Activated CD8-positive, alpha-beta T cell treated with anti-CD3 and anti-CD28 coated beads for 36 hours (primary cell): ENCODE measurements at regions not wholly inside any gene's neighbourhood (a gene's known extent, or its start where the extent isn't known, plus 50 kb on each side); places are given as distances from the start of the nearest gene placed in this dataset.

Source experiments
- ATAC-seq: fragments of 200-7000 bp; cut with Tn5 transposase; one replicate; pipeline ENCODE4 v1.10.0; 2021; ENCODE audit warnings: mild to moderate bottlenecking, moderate library complexity
- CTCF ChIA-PET: fragments of 350-600 bp; sonication (Branson Sonifier 250); formaldehyde crosslinking; loops from one replicate; lab custom pipeline; 2021; ENCODE audit warnings: antibody characterized with exemption; lab: Charles Lee
- POLR2A ChIA-PET: fragments of 350-600 bp; sonication (Branson Sonifier 250); formaldehyde crosslinking; loops from one replicate; lab custom pipeline; 2021; ENCODE audit warnings: antibody characterized with exemption; lab: Charles Lee
- DNase-seq: peaks from one replicate; pipeline ENCODE4 v3.0.0-alpha.2; 2020
- H3K27ac Mint-ChIP-seq: one replicate; pipeline ENCODE4 v1.8.0; 2021; ENCODE audit warnings: mild to moderate bottlenecking, mixed read lengths
- H3K27me3 Mint-ChIP-seq: one replicate; pipeline ENCODE4 v1.8.0; 2021; ENCODE audit warnings: mixed read lengths
- H3K36me3 Mint-ChIP-seq: one replicate; pipeline ENCODE4 v1.8.0; 2021; ENCODE audit warnings: low read depth, mixed read lengths
- H3K4me1 Mint-ChIP-seq: one replicate; pipeline ENCODE4 v1.8.0; 2021; ENCODE audit warnings: low read depth, mixed read lengths
- H3K4me3 Mint-ChIP-seq: one replicate; pipeline ENCODE4 v1.8.0; 2021; ENCODE audit warnings: mild to moderate bottlenecking, moderate library complexity, mixed read lengths
- H3K9me3 Mint-ChIP-seq: one replicate; pipeline ENCODE4 v1.8.0; 2021; ENCODE audit warnings: mixed read lengths
- intact Hi-C: fragments of 100-400 bp; cut with micrococcal nuclease; formaldehyde crosslinking; loops from one replicate; pipeline ENCODE4 v1.10.0; 2022
- TF ChIP-seq, protein P1 (sequence below): fragments of 200-600 bp; IDR thresholded peaks from one replicate; pipeline ENCODE4 v1.8.0; 2022; ENCODE audit warnings: antibody characterized with exemption, mild to moderate bottlenecking

DNA sequence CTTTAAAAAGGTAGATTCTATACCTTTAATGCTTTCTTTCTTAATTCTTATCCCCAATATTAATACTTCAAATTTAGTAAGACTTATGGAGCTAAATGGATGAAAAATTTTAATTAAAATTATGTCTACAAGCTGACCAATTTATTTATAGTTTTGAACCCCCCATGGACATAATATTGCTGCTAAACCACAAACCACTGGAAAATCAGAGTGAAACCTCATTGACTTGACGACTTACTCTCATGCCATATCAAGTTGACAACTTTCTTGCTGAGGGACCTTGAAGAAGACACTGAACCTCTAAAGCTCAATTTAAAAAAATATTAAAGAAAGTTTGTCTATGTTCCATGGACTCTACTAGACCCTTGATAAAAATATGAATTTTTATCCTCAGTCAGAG, 653.7 kb downstream of the TLE1 start:
- ChIA-PET POLR2A (no interaction called here), CTCF (no interaction called here)
- intact Hi-C loops: no loop called here
- DNase-seq: no peak
- Mint-ChIP-seq H3K36me3 (no peaks in the 10 kb centered on the region), H3K4me3 (no peak overlapping the region), H3K9me3 (no peaks in the 10 kb centered on the region), H3K27ac (no peak overlapping the region), H3K27me3 (no peaks in the 10 kb centered on the region), H3K4me1 (no peaks in the 10 kb centered on the region)
- ATAC-seq: no peak
- TF ChIP-seq, protein P1, sequence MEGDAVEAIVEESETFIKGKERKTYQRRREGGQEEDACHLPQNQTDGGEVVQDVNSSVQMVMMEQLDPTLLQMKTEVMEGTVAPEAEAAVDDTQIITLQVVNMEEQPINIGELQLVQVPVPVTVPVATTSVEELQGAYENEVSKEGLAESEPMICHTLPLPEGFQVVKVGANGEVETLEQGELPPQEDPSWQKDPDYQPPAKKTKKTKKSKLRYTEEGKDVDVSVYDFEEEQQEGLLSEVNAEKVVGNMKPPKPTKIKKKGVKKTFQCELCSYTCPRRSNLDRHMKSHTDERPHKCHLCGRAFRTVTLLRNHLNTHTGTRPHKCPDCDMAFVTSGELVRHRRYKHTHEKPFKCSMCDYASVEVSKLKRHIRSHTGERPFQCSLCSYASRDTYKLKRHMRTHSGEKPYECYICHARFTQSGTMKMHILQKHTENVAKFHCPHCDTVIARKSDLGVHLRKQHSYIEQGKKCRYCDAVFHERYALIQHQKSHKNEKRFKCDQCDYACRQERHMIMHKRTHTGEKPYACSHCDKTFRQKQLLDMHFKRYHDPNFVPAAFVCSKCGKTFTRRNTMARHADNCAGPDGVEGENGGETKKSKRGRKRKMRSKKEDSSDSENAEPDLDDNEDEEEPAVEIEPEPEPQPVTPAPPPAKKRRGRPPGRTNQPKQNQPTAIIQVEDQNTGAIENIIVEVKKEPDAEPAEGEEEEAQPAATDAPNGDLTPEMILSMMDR: no peak

DNA sequence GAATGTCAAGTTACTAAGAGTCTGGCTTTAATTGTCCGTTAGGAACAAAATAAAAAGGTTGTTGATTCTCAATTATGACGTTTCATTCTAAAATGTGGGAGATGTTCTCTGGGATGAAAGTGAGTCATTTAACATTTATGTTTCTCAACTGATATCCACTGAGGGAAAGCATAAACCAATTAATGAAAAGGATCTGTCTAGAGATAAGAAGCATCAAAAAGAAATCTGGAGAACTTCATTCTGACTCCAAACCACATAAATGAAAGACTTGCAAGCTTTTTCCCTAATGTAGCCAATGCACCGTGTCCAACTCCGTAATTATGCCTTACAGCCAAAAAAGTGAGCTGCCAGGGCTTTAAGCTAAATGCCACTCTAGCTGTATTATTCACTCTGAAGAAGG, 654.2 kb downstream of the TLE1 start:
- no peaks in the 10 kb centered on the region for H3K9me3 Mint-ChIP-seq

DNA sequence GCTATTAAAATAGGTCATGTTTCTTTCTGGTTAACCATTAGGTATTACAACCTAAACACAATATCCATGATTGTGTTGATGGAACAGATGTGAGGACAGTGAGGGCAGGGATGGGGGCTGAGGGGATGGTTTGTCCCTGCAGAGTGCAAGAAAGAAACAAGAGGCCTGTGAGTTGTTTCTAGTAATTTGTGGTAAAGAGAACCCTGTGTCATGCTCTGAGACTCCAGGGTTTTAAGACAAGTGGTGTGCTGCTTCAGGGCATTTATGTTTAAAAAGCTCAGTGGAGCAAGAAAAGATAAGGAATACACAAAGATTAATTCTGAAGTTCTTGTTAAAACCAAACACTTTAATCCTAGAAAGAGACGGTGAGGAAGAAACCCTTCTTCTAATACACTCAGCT, 656.5 kb downstream of the TLE1 start:
- no peaks in the 10 kb centered on the region for H3K36me3 Mint-ChIP-seq
- TF ChIP-seq, protein P1: no peak
- ATAC-seq (no peak), DNase-seq (no peak)
- CTCF ChIA-PET: no interaction called here
- H3K27me3 Mint-ChIP-seq: no peaks in the 10 kb centered on the region
- H3K9me3 Mint-ChIP-seq: no peaks in the 10 kb centered on the region
- POLR2A ChIA-PET: no interaction called here
- no peak overlapping the region for H3K27ac Mint-ChIP-seq
- intact Hi-C loops: no loop called here
- no peaks in the 10 kb centered on the region for H3K4me1 Mint-ChIP-seq
- no peak overlapping the region for H3K4me3 Mint-ChIP-seq

More for the DNA sequence above, 654.2 kb downstream of the TLE1 start:
- no peak overlapping the region for H3K27ac Mint-ChIP-seq
- intact Hi-C loops: no loop called here
- no peaks in the 10 kb centered on the region for H3K36me3 Mint-ChIP-seq
- no peak for ATAC-seq
- no peaks in the 10 kb centered on the region for H3K4me1 Mint-ChIP-seq
- ChIA-PET CTCF (no interaction called here), POLR2A (no interaction called here)
- H3K27me3 Mint-ChIP-seq: no peaks in the 10 kb centered on the region
- TF ChIP-seq, protein P1: no peak
- no peak overlapping the region for H3K4me3 Mint-ChIP-seq
- no peak for DNase-seq

DNA sequence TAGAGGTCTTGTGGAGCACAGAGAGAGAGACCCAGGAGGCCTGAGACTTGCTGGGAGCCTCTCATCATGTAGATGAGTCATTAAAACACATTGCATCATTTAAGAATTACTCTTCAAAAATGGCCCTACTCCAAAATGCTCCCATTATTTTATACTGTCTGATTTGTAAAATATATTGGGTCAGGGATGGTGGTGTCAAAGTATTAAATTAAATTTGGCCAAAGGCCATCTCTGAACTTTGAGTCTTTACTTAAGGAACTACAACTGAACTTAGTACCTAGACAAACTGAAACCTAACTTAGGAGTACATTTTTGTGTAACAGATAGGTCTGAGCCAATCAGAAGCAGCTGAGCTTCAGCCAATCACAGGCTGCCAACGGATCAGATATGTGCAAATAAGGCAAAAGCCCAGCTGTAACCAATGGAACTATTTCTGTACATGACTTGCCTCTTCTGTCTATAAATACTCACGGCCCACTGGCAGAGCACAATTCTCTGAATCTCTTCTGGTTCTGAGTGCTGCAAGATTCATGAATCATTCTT, 657.2 kb downstream of the TLE1 start:
- H3K27ac Mint-ChIP-seq: no peak overlapping the region
- no peaks in the 10 kb centered on the region for H3K9me3 Mint-ChIP-seq
- H3K4me1 Mint-ChIP-seq: no peaks in the 10 kb centered on the region
- ATAC-seq (no peak), DNase-seq (no peak)
- ChIA-PET CTCF (no interaction called here), POLR2A (no interaction called here)
- no peak overlapping the region for H3K4me3 Mint-ChIP-seq
- intact Hi-C loops: no loop called here
- TF ChIP-seq, protein P1: no peak
- no peaks in the 10 kb centered on the region for H3K36me3 Mint-ChIP-seq
- H3K27me3 Mint-ChIP-seq: no peaks in the 10 kb centered on the region

DNA sequence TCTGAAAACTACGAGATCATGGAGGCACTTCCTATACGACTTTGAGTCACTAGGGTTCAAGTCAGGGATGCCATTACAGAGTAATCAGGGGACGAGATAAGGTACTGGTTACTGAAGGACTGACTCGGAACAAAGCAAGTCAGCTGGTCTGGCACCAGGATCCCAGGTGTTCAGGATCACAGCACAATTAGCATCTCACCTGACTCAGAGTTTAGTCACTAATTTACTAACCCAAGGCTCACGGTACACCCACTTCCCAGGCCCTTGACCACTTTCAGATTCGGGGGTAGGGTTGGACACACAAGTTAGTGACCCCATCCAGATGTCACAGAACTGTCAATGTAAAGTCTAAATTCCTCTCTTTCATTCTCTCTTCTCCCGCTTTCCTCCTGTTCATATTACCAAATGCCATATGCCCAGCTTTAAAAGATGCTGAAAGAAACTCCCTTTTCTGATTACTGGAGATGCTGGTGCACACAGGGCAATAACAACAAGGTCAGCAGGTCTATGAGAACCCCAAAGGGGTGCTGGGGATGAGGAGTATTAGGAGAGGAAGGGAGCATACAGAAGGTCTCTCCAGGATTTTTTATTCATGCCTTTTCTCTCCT, 657.8 kb downstream of the TLE1 start:
- intact Hi-C loops: no loop called here
- Mint-ChIP-seq H3K4me3 (no peak overlapping the region), H3K4me1 (no peaks in the 10 kb centered on the region), H3K9me3 (no peaks in the 10 kb centered on the region), H3K36me3 (no peaks in the 10 kb centered on the region), H3K27ac (no peak overlapping the region), H3K27me3 (no peaks in the 10 kb centered on the region)
- DNase-seq (no peak), ATAC-seq (no peak)
- TF ChIP-seq, protein P1: no peak
- ChIA-PET POLR2A (no interaction called here), CTCF (no interaction called here)
